ENCODE measurements at regions not wholly inside any gene's neighbourhood (a gene's known extent, or its start where the extent isn't known, plus 50 kb on each side); places are given as distances from the start of the nearest gene placed in this dataset.
"Not testable (repeated sequence)": the region's sequence is repeated elsewhere in the genome, so short reads cannot be mapped to it uniquely, and the experiment has no call there.

DNA sequence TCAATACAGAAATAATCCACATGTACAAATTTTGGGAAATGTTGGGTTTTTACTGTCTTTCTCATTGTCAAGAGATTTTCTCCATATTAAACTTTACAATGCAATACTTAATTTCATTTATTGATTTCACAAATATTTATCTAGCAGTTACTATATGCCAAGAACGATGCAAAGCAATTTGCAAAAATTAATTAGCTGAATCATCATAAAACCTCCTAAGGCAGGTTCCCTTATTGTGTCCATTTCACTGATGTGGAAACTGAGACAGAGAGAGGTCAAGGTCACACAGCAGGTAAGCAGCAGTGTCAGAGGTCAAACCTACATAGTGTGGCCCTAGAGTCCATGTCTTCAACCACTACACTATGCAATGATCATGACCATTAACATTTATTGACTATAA is 286.8 kb upstream of the AUTS2 start:
- no peak overlapping the region for H3K4me3 ChIP-seq (ENCODE audit: low read length)
- H3K79me2 ChIP-seq (ENCODE audit: low read length), result no peaks in the 10 kb centered on the region
- no peak overlapping the region for H2AFZ ChIP-seq (ENCODE audit: low read depth, low read length)
- no peaks in the 10 kb centered on the region for H3K36me3 ChIP-seq (replicated peaks; ENCODE audit: low read depth, low read length)
- no peaks in the 10 kb centered on the region for H3K9me3 ChIP-seq (ENCODE audit: insufficient read depth, low read length)
- H3K4me2 ChIP-seq (ENCODE audit: low read length), result no peak overlapping the region
- H3K27ac ChIP-seq (ENCODE audit: low read length), result no peak overlapping the region
- H3K4me1 ChIP-seq (ENCODE audit: low read length), result no peaks in the 10 kb centered on the region
- no peaks in the 10 kb centered on the region for H4K20me1 ChIP-seq (ENCODE audit: insufficient read depth, low read length)
- no peak overlapping the region for H3K9ac ChIP-seq (ENCODE audit: low read length)
- TF ChIP-seq, protein P1, sequence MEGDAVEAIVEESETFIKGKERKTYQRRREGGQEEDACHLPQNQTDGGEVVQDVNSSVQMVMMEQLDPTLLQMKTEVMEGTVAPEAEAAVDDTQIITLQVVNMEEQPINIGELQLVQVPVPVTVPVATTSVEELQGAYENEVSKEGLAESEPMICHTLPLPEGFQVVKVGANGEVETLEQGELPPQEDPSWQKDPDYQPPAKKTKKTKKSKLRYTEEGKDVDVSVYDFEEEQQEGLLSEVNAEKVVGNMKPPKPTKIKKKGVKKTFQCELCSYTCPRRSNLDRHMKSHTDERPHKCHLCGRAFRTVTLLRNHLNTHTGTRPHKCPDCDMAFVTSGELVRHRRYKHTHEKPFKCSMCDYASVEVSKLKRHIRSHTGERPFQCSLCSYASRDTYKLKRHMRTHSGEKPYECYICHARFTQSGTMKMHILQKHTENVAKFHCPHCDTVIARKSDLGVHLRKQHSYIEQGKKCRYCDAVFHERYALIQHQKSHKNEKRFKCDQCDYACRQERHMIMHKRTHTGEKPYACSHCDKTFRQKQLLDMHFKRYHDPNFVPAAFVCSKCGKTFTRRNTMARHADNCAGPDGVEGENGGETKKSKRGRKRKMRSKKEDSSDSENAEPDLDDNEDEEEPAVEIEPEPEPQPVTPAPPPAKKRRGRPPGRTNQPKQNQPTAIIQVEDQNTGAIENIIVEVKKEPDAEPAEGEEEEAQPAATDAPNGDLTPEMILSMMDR (IDR thresholded peaks at IDR 0.05; ENCODE audit: low read depth, low read length), result no peak
- no peak for TF ChIP-seq EZH2phosphoT487 (IDR thresholded peaks at IDR 0.05; ENCODE audit: low read depth)
- H3K27me3 ChIP-seq (ENCODE audit: low read depth, low read length), result no peaks in the 10 kb centered on the region

DNA sequence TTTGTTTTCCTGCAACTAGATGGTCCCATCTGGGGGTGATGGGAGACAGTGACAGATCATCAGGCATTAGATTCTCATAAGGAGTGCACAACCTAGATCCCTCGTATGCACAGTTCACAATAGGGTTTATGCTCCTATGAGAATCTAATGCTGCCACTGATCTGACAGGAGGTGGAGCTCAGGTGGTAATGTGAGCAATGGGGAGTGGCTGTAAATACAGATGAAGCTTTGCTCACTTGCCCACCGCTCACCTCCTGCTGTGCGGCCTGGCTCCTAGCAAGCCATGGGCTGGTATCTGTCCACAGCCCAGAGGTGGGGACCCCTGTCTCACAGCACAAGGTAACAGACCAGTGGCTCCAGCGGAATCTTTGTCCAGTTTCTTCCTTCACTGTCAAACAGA is 284.4 kb upstream of the AUTS2 start:
- H3K27ac ChIP-seq (ENCODE audit: low read length); H2AFZ ChIP-seq (ENCODE audit: low read depth, low read length); H3K9ac ChIP-seq (ENCODE audit: low read length); H3K4me1 ChIP-seq (ENCODE audit: low read length); H3K9me3 ChIP-seq (ENCODE audit: insufficient read depth, low read length); H3K4me3 ChIP-seq (ENCODE audit: low read length); H3K4me2 ChIP-seq (ENCODE audit: low read length); H4K20me1 ChIP-seq (ENCODE audit: insufficient read depth, low read length); H3K36me3 ChIP-seq (replicated peaks; ENCODE audit: low read depth, low read length); H3K27me3 ChIP-seq (ENCODE audit: low read depth, low read length); H3K79me2 ChIP-seq (ENCODE audit: low read length): not testable (repeated sequence)

DNA sequence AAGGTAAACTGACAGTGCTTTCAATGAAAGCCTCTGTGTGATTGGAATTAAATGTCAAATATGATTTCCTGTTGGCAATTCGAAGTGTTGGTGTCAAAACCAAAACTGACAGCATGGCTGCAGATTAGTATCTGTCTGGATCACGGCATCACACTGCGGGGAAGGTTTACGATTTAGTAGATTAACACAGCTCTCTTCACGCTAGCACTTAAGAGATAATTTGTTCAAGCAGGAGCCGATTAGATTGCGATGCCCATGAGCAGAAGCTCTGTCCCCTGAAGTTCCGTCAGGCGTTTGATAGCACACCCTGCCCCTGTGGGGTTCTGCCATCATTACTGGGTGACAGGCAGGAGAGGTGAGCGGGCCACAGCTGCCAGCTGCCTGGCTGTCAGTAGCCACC is 279.5 kb upstream of the AUTS2 start:
- Histone ChIP-seq H3K9ac (ENCODE audit: low read length) (no peak overlapping the region), H3K9me3 (ENCODE audit: insufficient read depth, low read length) (no peaks in the 10 kb centered on the region), H3K4me2 (ENCODE audit: low read length) (no peak overlapping the region), H3K36me3 (replicated peaks; ENCODE audit: low read depth, low read length) (no peaks in the 10 kb centered on the region), H4K20me1 (ENCODE audit: insufficient read depth, low read length) (no peaks in the 10 kb centered on the region), H3K27me3 (ENCODE audit: low read depth, low read length) (no peaks in the 10 kb centered on the region), H3K4me1 (ENCODE audit: low read length) (no peaks in the 10 kb centered on the region), H2AFZ (ENCODE audit: low read depth, low read length) (no peak overlapping the region), H3K79me2 (ENCODE audit: low read length) (no peaks in the 10 kb centered on the region), H3K27ac (ENCODE audit: low read length) (no peak overlapping the region), H3K4me3 (ENCODE audit: low read length) (no peak overlapping the region)
- TF ChIP-seq, protein P1 (IDR thresholded peaks at IDR 0.05; ENCODE audit: low read depth, low read length), result no peak
- TF ChIP-seq EZH2phosphoT487 (IDR thresholded peaks at IDR 0.05; ENCODE audit: low read depth), result no peak

DNA sequence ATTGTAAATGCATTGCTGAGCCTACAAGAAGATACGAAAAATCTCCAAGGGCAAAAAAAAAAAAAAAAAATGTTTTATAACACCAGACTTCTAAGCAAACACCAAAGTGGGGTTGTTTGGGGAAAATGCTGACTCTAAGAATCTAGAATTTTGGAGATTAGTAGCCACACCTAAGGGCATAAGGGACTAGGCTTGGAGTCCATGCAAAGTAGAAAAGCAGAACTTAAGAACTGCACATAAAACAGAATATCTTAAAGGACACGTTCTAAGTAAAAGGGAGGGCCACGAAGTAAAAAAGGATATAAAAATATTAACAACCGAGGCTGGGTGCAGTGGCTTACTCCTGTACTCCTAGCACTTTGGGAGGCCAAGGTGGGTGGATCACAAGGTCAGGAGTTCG is 269.8 kb upstream of the AUTS2 start:
- Histone ChIP-seq H3K4me1 (ENCODE audit: low read length) (no peaks in the 10 kb centered on the region), H3K36me3 (replicated peaks; ENCODE audit: low read depth, low read length) (no peaks in the 10 kb centered on the region), H3K9ac (ENCODE audit: low read length) (no peak overlapping the region), H3K9me3 (ENCODE audit: insufficient read depth, low read length) (no peaks in the 10 kb centered on the region), H3K4me3 (ENCODE audit: low read length) (no peak overlapping the region), H3K27me3 (ENCODE audit: low read depth, low read length) (no peaks in the 10 kb centered on the region), H3K27ac (ENCODE audit: low read length) (no peak overlapping the region), H3K4me2 (ENCODE audit: low read length) (no peak overlapping the region), H4K20me1 (ENCODE audit: insufficient read depth, low read length) (no peaks in the 10 kb centered on the region), H2AFZ (ENCODE audit: low read depth, low read length) (no peak overlapping the region), H3K79me2 (ENCODE audit: low read length) (no peaks in the 10 kb centered on the region)
- TF ChIP-seq, protein P1 (IDR thresholded peaks at IDR 0.05; ENCODE audit: low read depth, low read length), result no peak
- TF ChIP-seq EZH2phosphoT487 (IDR thresholded peaks at IDR 0.05; ENCODE audit: low read depth), result no peak

DNA sequence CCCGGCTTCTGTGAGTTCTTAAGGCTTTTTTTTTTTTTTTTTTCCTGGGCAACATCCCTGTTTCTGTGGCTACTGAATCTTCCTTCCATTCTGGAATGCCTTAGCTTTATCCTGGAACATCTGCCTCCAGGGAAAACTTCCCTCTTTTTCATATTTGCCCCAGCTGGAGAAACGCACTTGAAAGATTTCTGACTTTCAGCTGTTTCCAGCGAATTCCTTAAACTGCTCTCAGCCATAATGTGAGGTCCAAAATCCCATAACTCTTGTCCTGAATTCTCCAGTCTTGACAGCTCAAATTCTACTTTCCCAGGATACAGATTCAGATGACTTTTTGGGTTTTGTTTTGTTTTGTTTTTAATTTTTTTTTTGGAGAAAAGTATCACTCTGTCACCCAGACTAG is 263.6 kb upstream of the AUTS2 start:
- no peak overlapping the region for H2AFZ ChIP-seq (ENCODE audit: low read depth, low read length)

More for the DNA sequence above, 263.6 kb upstream of the AUTS2 start:
- TF ChIP-seq EZH2phosphoT487 (IDR thresholded peaks at IDR 0.05; ENCODE audit: low read depth), result no peak
- TF ChIP-seq, protein P1 (IDR thresholded peaks at IDR 0.05; ENCODE audit: low read depth, low read length), result no peak
- Histone ChIP-seq H3K4me2 (ENCODE audit: low read length) (no peak overlapping the region), H3K4me1 (ENCODE audit: low read length) (no peaks in the 10 kb centered on the region), H3K9me3 (ENCODE audit: insufficient read depth, low read length) (no peaks in the 10 kb centered on the region), H3K27me3 (ENCODE audit: low read depth, low read length) (no peaks in the 10 kb centered on the region), H3K27ac (ENCODE audit: low read length) (no peak overlapping the region), H3K4me3 (ENCODE audit: low read length) (no peak overlapping the region), H3K79me2 (ENCODE audit: low read length) (no peaks in the 10 kb centered on the region), H4K20me1 (ENCODE audit: insufficient read depth, low read length) (no peaks in the 10 kb centered on the region), H3K9ac (ENCODE audit: low read length) (no peak overlapping the region), H3K36me3 (replicated peaks; ENCODE audit: low read depth, low read length) (no peaks in the 10 kb centered on the region)

All from OCI-LY3 (cell line).